ENCODE measurements at regions not wholly inside any gene's neighbourhood (a gene's known extent, or its start where the extent isn't known, plus 50 kb on each side); places are given as distances from the start of the nearest gene placed in this dataset.
"Not testable (repeated sequence)": the region's sequence is repeated elsewhere in the genome, so short reads cannot be mapped to it uniquely, and the experiment has no call there.

GRCh38 chr14:87813686-87814085, 179.3 kb downstream of the GALC start:
- no peak for DNase-seq

DNA sequence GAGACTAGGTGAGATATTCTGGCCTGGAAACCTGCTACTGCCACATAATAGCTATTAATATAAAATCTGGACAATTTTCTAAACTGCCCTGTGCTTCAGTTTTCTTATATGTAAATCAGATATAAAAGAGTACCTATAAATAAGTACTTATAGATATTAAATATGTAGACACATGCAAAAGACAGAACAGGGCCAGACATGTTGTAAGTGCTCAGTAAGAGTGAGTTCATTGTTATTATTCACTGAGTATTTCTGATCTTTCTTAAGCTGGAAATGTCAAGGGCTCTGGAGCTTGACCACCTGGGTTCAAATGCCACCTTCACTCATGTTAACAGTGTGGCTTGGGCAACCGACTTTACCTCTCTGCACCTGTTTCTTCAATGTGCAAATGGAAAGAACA, 179.8 kb downstream of the GALC start:
- no peak for DNase-seq

- no peak for DNase-seq
These were observed 181.7 kb downstream of the GALC start for GRCh38 chr14:87811246-87811645.

DNA sequence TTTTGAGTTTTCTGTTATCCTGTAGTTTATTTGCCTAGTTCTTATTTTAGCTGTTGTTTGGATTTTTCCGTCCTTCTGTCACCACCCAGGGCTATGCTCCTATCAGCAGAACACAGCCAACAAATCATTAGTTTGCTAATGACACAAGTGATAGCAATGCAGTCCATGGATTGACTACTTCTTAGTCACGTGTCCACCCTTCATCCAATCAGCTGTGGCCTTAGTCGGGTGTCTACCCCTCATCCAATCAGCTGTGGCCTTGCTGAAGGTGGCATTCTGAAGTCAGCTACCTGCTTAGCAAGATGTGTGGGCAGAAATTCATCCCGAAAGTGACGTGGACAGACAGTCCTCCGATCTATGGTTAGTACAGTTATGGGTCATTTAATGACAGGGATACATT, 182.3 kb downstream of the GALC start:
- DNase-seq, result no peak

DNA sequence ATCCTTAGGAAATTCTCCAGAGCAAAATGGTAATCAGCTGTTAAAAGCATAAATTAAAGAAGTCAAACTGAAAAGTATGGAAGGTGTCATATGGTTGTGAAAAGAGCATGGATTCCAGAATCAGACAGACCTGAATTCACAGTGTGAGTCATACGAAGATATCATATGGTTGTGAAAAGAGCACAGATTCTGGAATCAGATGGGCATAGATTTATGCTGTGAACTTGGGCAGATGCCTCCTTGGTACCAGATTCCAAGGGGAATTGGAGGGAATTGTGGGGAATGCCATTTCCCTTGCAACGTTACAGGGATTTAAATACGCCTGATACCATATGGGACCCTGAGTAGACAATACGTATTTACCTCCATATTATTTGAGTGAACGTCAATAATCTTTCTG, 183.7 kb downstream of the GALC start:
- DNase-seq, result no peak

DNA sequence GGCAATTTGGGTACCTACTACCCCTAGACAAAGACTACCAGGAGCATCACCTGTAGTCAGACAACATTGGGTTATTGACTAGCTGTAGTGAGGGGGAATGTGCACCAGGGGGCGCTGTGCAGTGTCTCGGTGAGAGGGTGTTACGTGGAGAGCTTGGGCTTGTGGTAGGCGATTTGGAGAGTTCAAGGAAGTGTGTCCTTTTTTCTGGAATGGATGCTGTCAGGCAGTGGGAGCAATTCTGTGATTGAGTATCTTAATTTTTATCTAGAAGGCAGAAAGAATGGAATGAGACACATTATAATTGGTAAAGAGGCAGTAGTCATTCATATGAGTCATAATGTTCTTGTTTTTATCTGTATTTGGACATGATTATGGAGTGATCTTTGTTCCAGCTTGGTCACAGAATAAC, 187.7 kb downstream of the GALC start:
- DNase-seq, result peak; percentile 7 to 21

GRCh38 chr14:87800216-87800615, 192.8 kb downstream of the GALC start:
- no peak for DNase-seq

- DNase-seq, result no peak
These were observed 193.6 kb downstream of the GALC start for GRCh38 chr14:87799400-87799799.

- DNase-seq, result no peak
These were observed 196.0 kb downstream of the GALC start for GRCh38 chr14:87797001-87797400.

DNA sequence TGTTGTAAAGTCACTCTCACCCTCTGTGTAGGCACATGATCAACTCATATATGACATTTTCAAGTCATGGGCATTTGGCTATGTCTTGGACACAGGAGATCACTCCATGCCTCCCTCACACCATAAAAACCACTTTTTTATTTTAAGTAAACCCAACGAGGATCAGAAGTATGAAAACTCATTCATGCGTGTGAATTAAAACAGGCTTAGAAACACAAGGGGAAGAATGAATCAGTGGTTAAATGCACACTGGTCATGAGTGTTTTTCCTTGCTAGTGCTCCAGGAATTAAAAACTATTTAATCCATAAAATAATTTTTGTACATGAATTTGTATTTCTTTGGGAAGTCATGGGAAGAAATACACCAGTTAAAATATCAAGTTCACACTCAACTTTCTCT, 198.4 kb downstream of the GALC start:
- no peak for DNase-seq

DNA sequence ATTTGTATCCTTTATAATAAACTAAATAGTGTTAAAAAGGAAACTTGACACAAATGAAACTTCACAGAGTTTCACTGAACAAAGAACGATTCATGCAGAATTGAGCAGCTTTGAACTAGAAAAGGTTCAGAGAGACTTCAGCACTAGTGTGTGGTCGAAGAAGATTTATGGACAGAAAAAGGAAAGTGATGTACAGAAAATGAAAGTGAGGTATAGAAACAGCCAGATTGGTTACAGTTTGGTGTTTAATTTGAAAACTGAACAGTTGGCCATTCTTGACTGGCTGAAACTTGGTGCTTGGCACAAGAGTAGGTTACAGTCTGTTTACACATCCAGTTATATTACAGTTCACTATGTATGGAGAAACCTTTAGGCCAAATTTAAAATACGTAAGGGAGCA, 207.1 kb downstream of the GALC start:
- DNase-seq, result no peak

- DNase-seq, result no peak
These were observed 208.6 kb downstream of the GALC start for GRCh38 chr14:87784386-87784785.

GRCh38 chr14:87783071-87783470, 209.9 kb downstream of the GALC start:
- no peak for DNase-seq

DNA sequence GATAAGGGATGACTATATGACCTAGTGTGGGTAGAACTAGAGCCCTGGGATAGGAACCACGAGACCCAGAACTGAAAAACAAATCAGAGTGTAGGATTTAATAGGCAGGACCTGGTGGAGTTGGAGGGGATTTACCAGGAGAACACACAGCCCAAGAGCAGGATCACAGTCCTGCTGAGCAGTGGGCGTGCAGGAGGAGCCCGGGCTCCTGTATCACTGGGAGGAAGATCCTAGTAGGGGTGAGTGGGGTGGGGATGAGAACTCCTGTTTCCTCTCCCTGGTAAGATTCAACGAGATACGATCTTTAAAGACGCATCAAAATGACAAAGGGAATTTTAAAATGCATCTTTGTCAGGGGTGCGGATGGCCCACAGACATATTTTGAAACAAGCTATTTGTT, 220.1 kb downstream of the GALC start:
- DNase-seq, result no peak

DNA sequence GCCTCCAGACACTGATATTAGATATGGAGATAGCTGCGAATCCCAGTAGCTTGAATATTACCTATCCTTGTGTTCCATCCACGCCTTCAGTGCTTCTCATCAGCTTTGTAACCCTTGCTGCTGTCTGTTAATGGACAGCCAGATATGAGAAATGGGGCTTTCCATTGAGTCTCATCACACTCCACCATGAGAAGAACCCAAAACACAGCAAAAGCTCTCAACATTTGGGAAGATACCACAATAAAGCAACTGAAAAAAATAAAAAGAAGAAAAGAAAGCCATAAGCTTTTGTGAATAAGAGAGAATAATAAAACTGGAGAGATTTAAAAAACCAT, 225.4 kb downstream of the GALC start:
- DNase-seq, result no peak

- no peak for DNase-seq
These were observed 234.1 kb downstream of the GALC start for GRCh38 chr14:87758876-87759275.

- DNase-seq, result no peak
These were observed 236.3 kb downstream of the GALC start for GRCh38 chr14:87756661-87757060.

- DNase-seq, result no peak
These were observed 238.3 kb downstream of the GALC start for GRCh38 chr14:87754520-87755223.

DNA sequence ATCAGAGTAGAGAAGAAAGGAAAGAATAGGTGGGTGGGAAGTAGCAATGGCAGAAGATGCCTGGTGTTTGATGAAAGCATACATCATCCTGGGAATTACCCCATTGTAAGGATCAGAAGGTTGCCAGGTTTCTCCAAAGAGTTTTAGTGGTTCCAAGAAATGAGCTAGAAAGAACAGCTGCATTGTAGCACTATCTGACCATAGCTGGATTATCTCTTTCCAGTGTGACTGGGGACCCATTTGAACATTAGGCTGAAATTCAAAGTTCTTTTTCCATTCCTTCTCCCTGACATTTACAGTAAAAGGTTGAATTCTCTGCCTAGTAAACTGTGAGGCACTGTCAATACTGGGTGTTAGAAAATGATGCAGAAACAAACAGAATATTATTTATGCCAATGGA, 244.4 kb downstream of the GALC start:
- no peak for DNase-seq

- peak in 1 of 2 experiments; percentile 5 for DNase-seq
These were observed 247.4 kb downstream of the GALC start for GRCh38 chr14:87745507-87746118.

- not testable (repeated sequence) for DNase-seq
These were observed 258.2 kb downstream of the GALC start for GRCh38 chr14:87734577-87735360.

- DNase-seq, result not testable (repeated sequence)
These were observed 259.9 kb downstream of the GALC start for GRCh38 chr14:87733115-87733514.

DNA sequence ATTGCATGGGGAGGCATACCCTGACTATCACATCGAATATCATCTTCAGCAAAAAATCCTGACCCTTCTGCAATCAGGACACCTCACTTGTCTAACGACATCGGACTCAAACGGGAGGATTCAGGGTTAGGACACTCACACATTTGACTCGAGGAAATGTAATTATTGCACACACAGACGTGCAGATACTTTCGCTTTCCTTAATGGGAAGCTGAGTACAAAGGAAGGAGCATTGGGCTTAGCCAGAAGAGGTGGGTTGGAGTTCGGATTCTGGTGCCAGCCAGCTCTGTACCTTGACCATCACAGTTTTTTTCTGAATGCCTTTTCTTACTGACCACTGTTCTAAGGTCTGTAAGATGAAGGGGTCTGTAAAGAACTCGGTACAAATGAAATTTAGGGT, 260.4 kb downstream of the GALC start:
- no peak for DNase-seq

GRCh38 chr14:87725318-87725717, 267.7 kb downstream of the GALC start:
- no peak for DNase-seq

Data from NCI-H2081 (cell line).